ENCODE measurements at regions not wholly inside any gene's neighbourhood (a gene's known extent, or its start where the extent isn't known, plus 50 kb on each side); places are given as distances from the start of the nearest gene placed in this dataset.

- Histone ChIP-seq H3K36me3 (no peaks in the 10 kb centered on the region), H3K27ac (no peak overlapping the region), H3K4me3 (no peak overlapping the region), H3K4me1 (no peaks in the 10 kb centered on the region), H3K9me3 (no peaks in the 10 kb centered on the region), H3K27me3 (no peaks in the 10 kb centered on the region)
- DNase-seq (no peak), ATAC-seq (ENCODE audit: low FRiP score in 2 of 2) (no peak)
- WGBS, 2 donors: 29 to 45% methylated on average over 10 to 12 of the region's 12 CpGs
- TF ChIP-seq EP300 (IDR thresholded peaks at IDR 0.05): no peak
- no peak for TF ChIP-seq POLR2AphosphoS5 (IDR thresholded peaks at IDR 0.05)
- TF ChIP-seq CTCF (IDR thresholded peaks at IDR 0.05): no peak
- TF ChIP-seq POLR2A (IDR thresholded peaks at IDR 0.05): no peak
Observed at GRCh38 chr19:30107251-30107650, 165.2 kb downstream of the URI1 start.

GRCh38 chr19:30109565-30109964 is 167.5 kb downstream of the URI1 start:
- WGBS, 2 donors: 63 to 83% methylated on average over 5 of the region's 5 CpGs
- H3K27me3 ChIP-seq: no peaks in the 10 kb centered on the region
- DNase-seq (no peak), ATAC-seq (ENCODE audit: low FRiP score in 2 of 2) (peak in 1 of 2 donors; percentile 7)
- TF ChIP-seq POLR2A (IDR thresholded peaks at IDR 0.05) (no peak), CTCF (IDR thresholded peaks at IDR 0.05) (no peak), POLR2AphosphoS5 (IDR thresholded peaks at IDR 0.05) (no peak), EP300 (IDR thresholded peaks at IDR 0.05) (no peak)
- no peaks in the 10 kb centered on the region for H3K9me3 ChIP-seq
- H3K36me3 ChIP-seq: no peaks in the 10 kb centered on the region
- H3K4me1 ChIP-seq: no peaks in the 10 kb centered on the region
- H3K27ac ChIP-seq: no peak overlapping the region
- H3K4me3 ChIP-seq: no peak overlapping the region

- Histone ChIP-seq H3K4me1 (no peaks in the 10 kb centered on the region), H3K27ac (no peak overlapping the region), H3K9me3 (no peaks in the 10 kb centered on the region), H3K36me3 (no peaks in the 10 kb centered on the region), H3K4me3 (no peak overlapping the region), H3K27me3 (no peaks in the 10 kb centered on the region)
- ATAC-seq (ENCODE audit: low FRiP score in 2 of 2) (peak; percentile 18 to 58), DNase-seq (no peak)
- 76 to 82% methylated on average over 19 to 22 of the region's 22 CpGs for WGBS, 2 donors
- TF ChIP-seq EP300 (IDR thresholded peaks at IDR 0.05) (no peak), POLR2A (IDR thresholded peaks at IDR 0.05) (no peak), CTCF (IDR thresholded peaks at IDR 0.05) (no peak), POLR2AphosphoS5 (IDR thresholded peaks at IDR 0.05) (no peak)
Observed at GRCh38 chr19:30111021-30111855, 169.2 kb downstream of the URI1 start.

GRCh38 chr19:30112171-30112570 is 170.1 kb downstream of the URI1 start:
- DNase-seq (no peak), ATAC-seq (ENCODE audit: low FRiP score in 2 of 2) (peak in 1 of 2 donors; percentile 15)
- WGBS, 2 donors: 87 to 95% methylated on average over 5 to 9 of the region's 9 CpGs
- H3K36me3 ChIP-seq: no peaks in the 10 kb centered on the region
- no peak for TF ChIP-seq POLR2A (IDR thresholded peaks at IDR 0.05)
- TF ChIP-seq POLR2AphosphoS5 (IDR thresholded peaks at IDR 0.05): no peak
- TF ChIP-seq EP300 (IDR thresholded peaks at IDR 0.05): no peak
- no peak for TF ChIP-seq CTCF (IDR thresholded peaks at IDR 0.05)
- no peaks in the 10 kb centered on the region for H3K4me1 ChIP-seq
- H3K27ac ChIP-seq: no peak overlapping the region
- H3K4me3 ChIP-seq: no peak overlapping the region
- H3K9me3 ChIP-seq: no peaks in the 10 kb centered on the region
- H3K27me3 ChIP-seq: no peaks in the 10 kb centered on the region

DNA sequence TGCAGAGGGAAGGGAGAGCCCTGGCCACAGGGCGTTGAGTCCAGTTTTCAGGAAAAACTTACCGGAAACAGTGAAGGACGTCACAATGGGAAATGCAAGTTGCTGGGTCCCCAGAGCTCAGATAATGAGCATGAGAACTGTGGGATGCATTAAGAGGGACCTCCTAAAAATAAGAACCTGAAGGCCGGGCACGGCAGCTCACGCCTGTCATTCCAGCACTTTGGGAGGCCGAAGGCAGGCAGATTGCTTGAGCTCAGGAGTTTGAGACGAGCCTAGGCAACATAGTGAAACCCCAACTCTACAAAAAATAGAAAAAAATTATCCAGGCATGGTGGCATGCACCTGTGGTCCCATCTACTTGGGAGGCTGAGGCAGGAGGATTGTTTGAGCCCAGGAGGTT is 170.6 kb downstream of the URI1 start:
- no peaks in the 10 kb centered on the region for H3K9me3 ChIP-seq
- WGBS, 2 donors: 86 to 93% methylated on average over 8 of the region's 8 CpGs
- DNase-seq: no peak
- TF ChIP-seq POLR2A (IDR thresholded peaks at IDR 0.05) (no peak), EP300 (IDR thresholded peaks at IDR 0.05) (no peak), POLR2AphosphoS5 (IDR thresholded peaks at IDR 0.05) (no peak), CTCF (IDR thresholded peaks at IDR 0.05) (no peak)
- H3K27ac ChIP-seq: no peak overlapping the region
- H3K4me3 ChIP-seq: no peak overlapping the region
- no peaks in the 10 kb centered on the region for H3K36me3 ChIP-seq
- no peaks in the 10 kb centered on the region for H3K4me1 ChIP-seq
- ATAC-seq (ENCODE audit: low FRiP score in 2 of 2): no peak
- no peaks in the 10 kb centered on the region for H3K27me3 ChIP-seq

All from upper lobe of left lung (tissue), 6 donors.